ENCODE measurements at regions not wholly inside any gene's neighbourhood (a gene's known extent, or its start where the extent isn't known, plus 50 kb on each side); places are given as distances from the start of the nearest gene placed in this dataset.

DNA sequence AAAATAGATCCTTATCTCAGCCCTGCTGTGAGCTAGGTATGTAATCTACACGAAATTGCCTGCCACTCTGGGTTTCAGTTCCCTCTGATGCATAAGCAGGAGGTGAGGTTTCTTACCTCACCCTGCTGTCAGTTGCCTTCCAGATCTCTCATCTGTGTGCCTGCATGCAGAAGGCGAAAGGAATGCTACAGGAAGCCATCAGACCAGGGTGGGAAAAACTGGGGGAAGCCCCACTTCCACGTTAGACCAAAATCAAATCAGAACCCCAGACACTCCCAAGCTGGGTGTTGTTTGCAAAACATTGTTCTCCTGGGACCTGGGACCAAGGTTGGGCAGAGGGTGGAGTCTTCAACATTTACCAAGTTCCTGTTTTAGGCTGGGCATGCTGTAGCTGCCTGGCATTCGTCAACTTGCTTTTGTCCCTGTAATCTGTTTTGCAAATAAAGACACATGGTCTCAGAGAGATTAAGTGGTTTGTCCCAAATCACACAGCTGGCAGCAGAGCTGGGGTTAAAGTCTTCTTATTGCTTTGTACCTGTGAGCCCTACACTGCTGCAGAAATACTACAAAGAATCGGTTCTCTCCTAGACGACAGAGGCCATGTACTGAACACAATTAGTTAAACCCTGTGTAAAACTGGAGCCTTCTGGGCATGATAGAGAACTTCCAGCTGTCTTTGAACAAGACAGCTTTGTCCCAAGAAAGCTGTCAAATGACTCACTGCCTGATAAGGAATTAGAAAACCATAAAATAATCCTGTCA lies 389.7 kb upstream of the RUNX1 start:
- DNase-seq (ENCODE audit: low read depth, low spot score) (no peak), ATAC-seq (no peak)
- CTCF ChIA-PET, result no interaction called here
- Histone ChIP-seq H3K36me3 (ENCODE audit: control insufficient read depth, insufficient read depth, low read length) (no peaks in the 10 kb centered on the region), H3K9me3 (ENCODE audit: control insufficient read depth, insufficient read depth, low read depth, low read length) (no peaks in the 10 kb centered on the region), H3K27ac (ENCODE audit: low read length) (no peak overlapping the region), H3K4me3 (ENCODE audit: low read depth in 2 of 2, low read length in 2 of 2) (no peak overlapping the region), H3K27me3 (ENCODE audit: control insufficient read depth, insufficient read depth, low read length) (peaks cover 2% of the 10 kb centered on the region; the same call in 1 of the 2 replicates), H3K4me1 (ENCODE audit: control insufficient read depth, insufficient read depth, low read length) (no peaks in the 10 kb centered on the region)
- POLR2A ChIA-PET, result no interaction called here
- no peak for TF ChIP-seq REST (IDR thresholded peaks at IDR 0.05; ENCODE audit: insufficient read depth in 1 of 2, low read depth in 2 of 2, low read length in 1 of 2)
- TF ChIP-seq TCF7L2 (IDR thresholded peaks at IDR 0.05; ENCODE audit: low read depth, low read length), result no peak
- TF ChIP-seq SIN3A (IDR thresholded peaks at IDR 0.05; ENCODE audit: borderline replicate concordance, insufficient read depth, low read depth, low read length), result no peak
- TF ChIP-seq, protein P1, sequence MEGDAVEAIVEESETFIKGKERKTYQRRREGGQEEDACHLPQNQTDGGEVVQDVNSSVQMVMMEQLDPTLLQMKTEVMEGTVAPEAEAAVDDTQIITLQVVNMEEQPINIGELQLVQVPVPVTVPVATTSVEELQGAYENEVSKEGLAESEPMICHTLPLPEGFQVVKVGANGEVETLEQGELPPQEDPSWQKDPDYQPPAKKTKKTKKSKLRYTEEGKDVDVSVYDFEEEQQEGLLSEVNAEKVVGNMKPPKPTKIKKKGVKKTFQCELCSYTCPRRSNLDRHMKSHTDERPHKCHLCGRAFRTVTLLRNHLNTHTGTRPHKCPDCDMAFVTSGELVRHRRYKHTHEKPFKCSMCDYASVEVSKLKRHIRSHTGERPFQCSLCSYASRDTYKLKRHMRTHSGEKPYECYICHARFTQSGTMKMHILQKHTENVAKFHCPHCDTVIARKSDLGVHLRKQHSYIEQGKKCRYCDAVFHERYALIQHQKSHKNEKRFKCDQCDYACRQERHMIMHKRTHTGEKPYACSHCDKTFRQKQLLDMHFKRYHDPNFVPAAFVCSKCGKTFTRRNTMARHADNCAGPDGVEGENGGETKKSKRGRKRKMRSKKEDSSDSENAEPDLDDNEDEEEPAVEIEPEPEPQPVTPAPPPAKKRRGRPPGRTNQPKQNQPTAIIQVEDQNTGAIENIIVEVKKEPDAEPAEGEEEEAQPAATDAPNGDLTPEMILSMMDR (IDR thresholded peaks at IDR 0.05), result no peak
- TF ChIP-seq POLR2AphosphoS5 (IDR thresholded peaks at IDR 0.05; ENCODE audit: low read depth, low read length), result no peak
- intact Hi-C loops (cut with micrococcal nuclease; ENCODE audit: unreplicated experiment) (no loop called here), in situ Hi-C loops (cut with HindIII; ENCODE audit: low pct_unique_long_range_greater_than_20kb, low sequenced_read_pairs) (no loop called here)
- BruUV-seq (replicated peaks), result no TSS peak

GRCh38 chr21:35437941-35438340 lies 388.8 kb upstream of the RUNX1 start:
- Histone ChIP-seq H3K9me3 (ENCODE audit: control insufficient read depth, insufficient read depth, low read depth, low read length) (no peaks in the 10 kb centered on the region), H3K27ac (ENCODE audit: low read length) (no peak overlapping the region), H3K27me3 (ENCODE audit: control insufficient read depth, insufficient read depth, low read length) (peaks cover 2% of the 10 kb centered on the region; the same call in 1 of the 2 replicates), H3K4me3 (ENCODE audit: low read depth in 2 of 2, low read length in 2 of 2) (no peak overlapping the region), H3K4me1 (ENCODE audit: control insufficient read depth, insufficient read depth, low read length) (no peaks in the 10 kb centered on the region), H3K36me3 (ENCODE audit: control insufficient read depth, insufficient read depth, low read length) (no peaks in the 10 kb centered on the region)
- TF ChIP-seq REST (IDR thresholded peaks at IDR 0.05; ENCODE audit: insufficient read depth in 1 of 2, low read depth in 2 of 2, low read length in 1 of 2), result no peak
- TF ChIP-seq, protein P1 (IDR thresholded peaks at IDR 0.05), result no peak
- TF ChIP-seq SIN3A (IDR thresholded peaks at IDR 0.05; ENCODE audit: borderline replicate concordance, insufficient read depth, low read depth, low read length), result no peak
- TF ChIP-seq POLR2AphosphoS5 (IDR thresholded peaks at IDR 0.05; ENCODE audit: low read depth, low read length), result no peak
- TF ChIP-seq TCF7L2 (IDR thresholded peaks at IDR 0.05; ENCODE audit: low read depth, low read length), result no peak
- in situ Hi-C loops (cut with HindIII; ENCODE audit: low pct_unique_long_range_greater_than_20kb, low sequenced_read_pairs) (no loop called here), intact Hi-C loops (cut with micrococcal nuclease; ENCODE audit: unreplicated experiment) (no loop called here)
- ATAC-seq (no peak), DNase-seq (ENCODE audit: low read depth, low spot score) (no peak)
- POLR2A ChIA-PET, result no interaction called here
- no TSS peak for BruUV-seq (replicated peaks)
- CTCF ChIA-PET, result no interaction called here
